Activated CD4-positive, alpha-beta T cell treated with anti-CD3 and anti-CD28 coated beads, Interleukin-2, Interleukin-6, amounts not matched to agents 100 ng/mL and 50 ng/mL, durations not matched to agents 16 hours and 8 hours (primary cell): ENCODE measurements at regions not wholly inside any gene's neighbourhood (a gene's known extent, or its start where the extent isn't known, plus 50 kb on each side); places are given as distances from the start of the nearest gene placed in this dataset.
"Not testable (repeated sequence)": the region's sequence is repeated elsewhere in the genome, so short reads cannot be mapped to it uniquely, and the experiment has no call there.

ENCODE experiments used
- DNase-seq: peaks from one replicate; pipeline ENCODE4 v3.0.0-alpha.2; 2020

DNA sequence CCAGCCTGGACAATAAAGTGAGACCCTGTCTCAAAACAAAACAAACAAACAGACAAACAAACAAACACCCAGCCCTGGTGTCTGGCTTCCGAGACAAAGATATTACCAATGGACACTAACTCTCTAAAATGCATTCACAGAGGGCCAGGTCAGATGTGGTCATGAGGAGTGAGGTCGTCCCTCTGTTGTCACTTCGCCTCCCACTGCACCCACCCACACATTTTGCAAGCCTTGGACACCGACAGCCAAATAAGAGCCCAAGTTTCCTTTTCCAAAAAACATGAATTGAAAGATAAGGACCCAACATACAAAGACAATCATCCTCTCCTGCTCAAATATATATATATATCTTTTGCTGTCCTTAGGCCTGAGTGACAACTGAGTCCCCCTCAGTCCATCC lies 319.9 kb downstream of the TSN start:
- no peak for DNase-seq

DNA sequence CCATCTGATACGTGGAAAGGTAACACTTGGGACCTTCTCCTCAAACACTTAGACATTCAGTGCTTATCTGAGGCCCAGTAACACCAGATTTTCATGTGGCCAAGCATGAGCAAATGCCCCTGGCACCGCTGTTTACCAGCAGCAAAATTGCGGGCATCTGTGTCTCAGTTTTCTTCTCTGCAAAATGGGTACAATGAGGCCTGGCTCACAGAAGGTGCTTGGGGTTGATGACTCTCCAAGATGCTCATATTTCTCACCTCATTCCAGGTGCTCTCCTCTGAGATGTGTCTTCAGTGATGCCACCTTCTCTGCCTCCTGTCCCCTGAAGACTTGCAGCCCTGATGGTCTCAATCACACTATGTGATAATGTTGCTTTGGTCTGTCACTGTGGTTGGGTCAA lies 321.7 kb downstream of the TSN start:
- DNase-seq, result no peak

DNA sequence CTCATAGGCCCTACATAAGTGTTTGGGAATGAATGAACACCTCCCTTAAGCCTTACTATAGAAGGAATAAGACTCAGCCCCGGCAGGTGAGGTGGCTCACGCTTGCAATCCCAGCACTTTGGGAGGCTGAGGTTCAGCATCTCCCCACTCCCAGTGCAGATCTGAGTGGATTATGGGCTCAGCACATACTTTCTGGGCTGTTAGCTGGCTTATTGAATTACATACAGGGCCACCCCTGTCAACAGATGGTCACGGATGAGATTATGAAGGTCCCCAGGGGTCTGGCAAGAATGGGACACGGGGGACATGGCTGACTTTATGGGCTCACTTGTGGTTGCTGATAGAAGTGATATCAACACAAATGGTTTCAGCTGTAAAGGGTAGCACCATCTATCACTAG lies 322.3 kb downstream of the TSN start:
- DNase-seq, result no peak

DNA sequence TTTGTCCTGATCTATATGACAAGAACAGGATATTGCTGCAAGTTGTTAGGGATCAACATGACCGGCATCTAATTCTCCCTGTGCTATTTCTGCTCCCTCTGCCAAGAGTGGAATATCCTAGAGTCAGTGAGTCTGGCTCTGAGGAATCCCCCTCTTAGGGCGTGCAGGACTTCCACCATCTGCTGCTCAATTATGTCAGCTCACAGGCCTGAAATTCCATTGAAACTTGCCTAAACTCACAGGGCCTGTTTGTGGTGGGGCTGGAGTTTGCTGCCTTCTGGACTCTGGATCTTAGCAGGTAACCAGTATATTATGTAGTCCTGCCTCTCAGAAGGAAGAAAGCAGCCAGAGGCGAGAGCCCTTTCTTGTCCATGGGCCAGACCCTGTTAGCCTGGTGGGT lies 323.0 kb downstream of the TSN start:
- DNase-seq, result no peak

DNA sequence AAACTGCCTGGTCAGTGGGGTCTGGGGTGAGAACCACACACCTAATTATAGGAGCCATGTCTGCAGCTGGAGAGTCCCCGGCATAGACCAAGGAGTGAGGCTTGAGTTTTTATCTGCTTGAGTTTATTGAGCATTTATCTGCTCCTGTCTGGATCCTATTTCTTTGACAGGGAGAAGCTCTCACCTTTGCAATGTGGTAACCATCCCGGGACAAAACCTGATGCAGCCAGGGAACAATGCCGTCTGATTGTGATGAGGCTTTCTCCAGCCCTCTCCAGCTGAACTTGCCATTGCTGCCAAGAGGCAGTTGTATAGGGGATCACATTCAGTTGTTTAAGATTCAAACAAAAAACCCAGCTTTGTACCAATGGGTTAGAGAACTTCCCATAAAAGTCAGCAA lies 324.4 kb downstream of the TSN start:
- DNase-seq, result no peak

DNA sequence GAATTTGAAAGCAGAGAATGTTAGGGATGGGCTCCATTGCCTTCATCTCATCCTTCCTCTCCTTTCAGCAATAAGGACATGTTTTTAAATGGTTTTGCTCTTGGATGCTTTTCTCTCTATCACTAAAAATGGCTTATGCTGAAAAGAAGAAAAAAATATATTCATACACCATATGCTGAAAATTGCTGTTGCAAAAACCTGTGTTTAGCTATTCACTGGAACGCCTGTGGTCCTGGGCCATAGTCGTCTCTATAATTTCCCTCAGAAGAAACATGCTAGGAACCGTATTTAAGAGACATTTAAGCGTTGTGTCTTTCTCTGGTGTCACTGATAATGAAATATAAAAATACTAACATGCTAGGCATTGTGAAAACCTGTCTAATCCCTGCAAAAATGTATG lies 324.9 kb downstream of the TSN start:
- DNase-seq, result no peak

DNA sequence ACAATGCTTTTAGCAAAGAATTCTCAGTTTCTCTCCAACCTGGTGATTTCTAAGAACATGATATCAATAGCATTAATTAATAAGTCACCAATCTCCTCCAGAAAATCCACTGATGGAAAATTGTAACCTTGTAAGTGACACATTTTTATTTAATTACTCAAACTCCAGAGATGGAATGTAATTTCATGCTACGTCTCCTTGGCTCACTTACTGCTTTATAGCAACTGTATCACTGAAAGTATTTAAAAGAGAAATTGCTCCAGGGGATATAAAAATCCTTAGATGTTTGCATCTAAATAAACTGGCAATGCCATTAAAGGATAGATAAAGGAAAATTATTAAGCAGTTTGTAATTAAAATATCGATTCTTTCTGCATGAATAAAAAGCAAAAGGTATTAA lies 325.4 kb downstream of the TSN start:
- no peak for DNase-seq

DNA sequence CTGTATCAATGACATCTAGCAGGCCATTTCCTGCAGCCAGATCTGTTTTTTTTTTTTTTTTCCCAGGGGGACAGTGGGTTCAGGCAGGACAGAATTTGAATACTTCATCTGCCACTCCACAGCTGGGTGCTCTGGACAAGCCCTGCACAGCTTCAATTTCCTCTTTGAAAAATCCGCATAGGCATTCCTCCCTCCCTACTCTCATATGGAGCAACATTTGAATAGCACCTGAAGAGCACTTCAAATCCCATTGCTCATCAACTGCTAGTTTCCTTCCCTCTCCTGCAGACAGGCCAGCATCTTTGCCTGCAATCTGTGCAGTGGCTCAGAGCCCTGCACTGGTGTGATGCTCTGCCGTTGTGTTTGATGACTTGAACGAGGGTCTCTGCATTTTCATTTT lies 326.3 kb downstream of the TSN start:
- no peak for DNase-seq

DNA sequence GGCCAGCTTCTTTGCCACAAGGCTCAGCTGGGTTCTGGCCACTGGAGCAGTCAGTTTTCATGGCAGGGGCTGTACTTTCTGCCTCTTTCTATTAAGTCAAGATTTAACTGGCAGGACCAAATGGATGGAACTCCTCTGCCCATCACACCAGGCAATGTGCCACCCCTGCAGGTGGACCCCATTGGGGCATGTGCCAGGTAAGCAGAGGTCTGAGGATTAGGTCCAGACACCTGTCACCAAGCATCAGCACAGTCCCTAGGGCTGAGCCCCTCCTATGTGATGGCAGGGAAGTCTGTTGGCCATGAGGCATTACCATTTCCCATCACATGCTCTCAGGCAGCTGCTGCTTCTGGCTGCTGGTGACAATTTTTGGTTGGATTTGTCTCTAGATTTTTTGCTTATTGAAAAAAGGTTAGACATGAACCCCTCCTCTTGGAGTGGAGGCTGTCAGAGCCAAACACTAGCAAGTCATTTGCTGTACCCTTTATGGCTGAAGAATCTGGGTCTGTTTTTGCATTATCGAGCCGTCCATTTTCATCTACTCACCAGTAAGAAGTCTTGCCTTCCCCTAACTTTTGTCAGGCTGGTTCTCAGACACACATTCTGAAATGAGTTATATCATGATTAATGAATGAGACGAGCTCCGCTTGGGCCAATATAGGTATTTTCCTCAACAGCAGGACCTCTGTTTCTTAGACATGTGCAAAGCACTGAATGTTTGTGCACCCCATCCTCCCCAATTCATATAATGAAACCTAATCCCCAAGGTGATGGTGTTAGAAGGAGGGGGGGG lies 328.0 kb downstream of the TSN start:
- no peak for DNase-seq

DNA sequence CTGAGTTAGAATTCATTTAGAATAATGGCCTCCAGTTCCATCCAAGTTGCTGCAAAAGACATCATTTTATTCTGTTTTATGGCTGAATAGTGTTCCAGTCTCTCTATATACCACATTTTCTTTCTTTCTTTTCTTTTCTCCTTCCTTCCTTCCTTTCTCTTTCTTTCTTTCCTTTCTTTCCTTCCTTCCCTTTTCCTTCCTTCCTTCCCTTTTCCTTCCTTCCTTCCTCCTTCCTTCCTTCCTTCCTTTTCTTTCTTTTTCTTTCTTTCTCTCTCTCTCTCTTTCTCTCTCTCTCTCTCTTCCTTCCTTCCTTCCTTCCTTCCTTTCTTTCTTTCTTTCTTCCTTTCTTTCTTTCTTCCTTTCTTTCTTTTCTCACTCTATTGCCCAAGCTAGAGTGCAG lies 330.2 kb downstream of the TSN start:
- not testable (repeated sequence) for DNase-seq

DNA sequence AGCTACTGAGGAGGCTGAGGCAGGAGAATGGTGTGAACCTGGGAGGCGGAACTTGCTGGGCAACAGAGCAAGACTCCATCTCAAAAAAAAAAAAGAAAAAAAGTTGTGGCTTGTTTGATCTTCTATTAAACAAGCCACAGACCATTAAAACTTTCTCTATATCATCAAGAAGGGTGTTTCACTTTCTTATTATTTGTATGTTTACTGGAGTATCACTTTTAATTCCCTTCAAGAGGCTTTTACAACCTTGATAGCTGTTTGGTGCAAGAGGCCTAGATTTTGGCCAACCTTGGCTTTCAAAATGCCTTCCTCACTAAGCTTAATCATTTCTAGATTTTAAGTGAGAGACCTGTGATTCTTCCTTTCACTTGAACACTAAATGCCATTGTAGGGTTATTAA lies 339.1 kb downstream of the TSN start:
- DNase-seq, result no peak

DNA sequence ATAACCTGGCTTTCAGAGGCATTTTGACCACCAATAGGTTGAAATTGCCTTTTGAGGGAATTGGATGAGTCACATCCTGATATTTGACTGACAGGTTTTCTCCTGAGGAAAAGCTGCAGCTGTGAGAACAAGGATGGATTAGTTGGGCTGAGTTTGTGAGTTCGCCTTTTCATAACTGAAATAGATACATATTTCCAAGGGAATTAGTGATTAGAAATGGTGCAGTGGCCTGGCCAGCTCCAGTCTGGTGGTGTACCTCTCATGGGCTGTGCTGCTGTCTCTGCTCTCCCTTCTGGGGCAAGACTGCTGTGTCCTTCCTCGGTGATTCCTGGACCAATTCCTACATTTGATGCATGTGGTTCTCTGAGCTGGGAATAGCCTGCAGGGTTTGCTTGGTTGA lies 341.3 kb downstream of the TSN start:
- DNase-seq, result no peak

DNA sequence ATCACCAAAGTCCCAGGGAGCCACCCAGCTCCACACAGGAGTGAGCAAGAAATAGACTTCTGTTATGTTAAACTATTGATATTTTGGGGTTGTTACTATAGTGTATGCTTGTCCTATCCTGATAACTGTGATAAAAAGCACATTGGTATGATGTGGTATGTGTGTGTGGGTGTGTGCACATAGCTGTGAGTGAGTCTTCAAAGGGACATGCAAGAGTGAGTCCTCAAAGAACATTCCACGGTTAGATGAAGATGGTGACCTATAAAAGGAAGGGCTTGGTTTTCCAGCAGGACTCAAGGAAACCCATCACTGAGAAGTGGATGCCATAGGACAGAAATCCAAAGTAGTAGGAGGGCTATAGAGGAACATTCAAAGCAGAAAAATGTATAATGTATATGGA lies 342.9 kb downstream of the TSN start:
- no peak for DNase-seq

DNA sequence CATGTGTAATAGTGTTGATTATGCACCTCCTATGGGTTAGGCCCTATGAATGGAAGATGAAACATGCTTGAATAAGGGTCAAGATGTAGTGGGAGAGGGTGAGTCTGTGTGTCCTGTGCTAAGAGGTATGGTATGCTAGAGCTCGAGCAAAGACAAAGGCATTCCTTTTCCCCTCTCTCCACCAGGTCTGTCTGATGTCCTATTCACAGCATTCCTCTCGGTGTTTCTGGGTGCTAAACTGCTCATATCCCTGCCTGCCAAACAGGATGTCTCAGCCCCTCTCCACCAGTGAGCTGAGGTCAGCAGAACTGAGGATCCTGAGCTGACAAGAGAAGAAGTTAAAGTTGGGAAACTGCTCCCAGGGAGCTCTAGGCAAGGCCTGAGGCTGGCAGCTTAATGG lies 344.9 kb downstream of the TSN start:
- DNase-seq, result no peak

DNA sequence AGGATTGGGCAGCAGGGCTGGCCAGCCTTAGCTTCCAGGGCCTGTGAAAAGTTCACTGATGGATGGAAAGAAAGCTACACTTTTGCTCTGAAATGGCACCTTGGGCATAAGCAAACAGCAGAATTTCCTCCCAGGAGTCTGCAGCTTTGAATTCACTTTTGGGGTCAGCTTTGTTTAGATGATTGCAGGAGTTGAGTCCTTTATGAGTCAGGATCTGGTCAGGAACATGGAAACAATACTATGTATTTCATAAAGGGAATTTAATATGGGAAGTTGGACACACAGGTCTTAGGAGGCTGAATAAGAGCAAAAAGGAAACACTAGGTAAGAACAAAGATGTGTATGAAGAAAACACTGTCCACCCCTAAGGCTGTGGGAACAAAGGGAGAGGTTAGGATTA lies 345.3 kb downstream of the TSN start:
- DNase-seq, result no peak

DNA sequence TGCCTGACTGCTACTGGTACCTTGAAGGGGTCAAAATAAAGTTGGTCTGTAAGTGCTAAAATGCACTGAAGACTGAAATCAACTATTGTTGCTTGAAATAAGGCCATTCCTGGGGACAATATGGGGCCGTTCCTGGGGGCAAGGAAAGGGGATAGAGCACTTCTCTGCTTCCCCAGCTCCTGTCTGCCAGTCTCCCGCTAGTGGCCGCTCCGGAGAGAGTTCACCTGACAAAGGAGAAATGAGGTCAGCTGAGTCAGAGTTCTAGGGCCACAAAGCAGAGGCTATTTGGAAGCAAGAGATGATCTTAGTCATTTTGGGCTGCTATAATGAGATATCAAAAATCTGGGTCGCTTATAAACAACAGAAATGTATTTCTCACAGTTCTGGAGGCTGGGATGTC lies 345.9 kb downstream of the TSN start:
- DNase-seq, result no peak

DNA sequence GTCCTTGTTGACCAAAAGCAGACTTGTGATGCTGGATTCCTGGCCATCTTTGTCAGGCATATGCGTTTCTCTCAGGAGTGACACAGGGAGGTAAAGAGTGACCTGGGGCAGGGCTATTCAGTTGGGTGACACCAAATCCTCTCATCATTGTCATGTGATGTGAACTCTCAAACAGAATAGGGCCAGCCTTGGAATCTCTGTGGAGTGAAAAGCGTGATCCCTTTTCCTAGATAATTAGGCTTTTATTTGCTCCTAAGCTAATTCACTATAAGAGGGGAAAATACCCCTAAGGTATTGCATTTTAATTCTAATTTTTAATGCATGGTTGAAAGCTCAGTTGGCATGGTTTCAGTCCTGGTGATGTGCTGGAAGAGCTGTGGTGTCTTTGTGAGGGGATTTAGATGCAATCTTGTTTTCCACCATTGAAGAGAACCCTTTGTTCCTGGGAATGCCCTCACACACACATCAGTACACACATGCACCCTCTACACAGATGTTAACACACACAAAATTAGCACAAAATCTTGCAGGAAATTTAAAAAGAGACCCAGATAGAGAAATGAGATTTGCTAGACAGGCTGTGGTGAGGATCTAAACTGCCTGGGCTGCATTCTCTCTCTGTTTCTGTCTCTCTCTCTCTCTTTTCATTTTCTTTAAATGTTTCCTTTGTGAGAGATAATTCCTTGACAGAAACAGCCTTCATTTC lies 349.9 kb downstream of the TSN start:
- no peak for DNase-seq

DNA sequence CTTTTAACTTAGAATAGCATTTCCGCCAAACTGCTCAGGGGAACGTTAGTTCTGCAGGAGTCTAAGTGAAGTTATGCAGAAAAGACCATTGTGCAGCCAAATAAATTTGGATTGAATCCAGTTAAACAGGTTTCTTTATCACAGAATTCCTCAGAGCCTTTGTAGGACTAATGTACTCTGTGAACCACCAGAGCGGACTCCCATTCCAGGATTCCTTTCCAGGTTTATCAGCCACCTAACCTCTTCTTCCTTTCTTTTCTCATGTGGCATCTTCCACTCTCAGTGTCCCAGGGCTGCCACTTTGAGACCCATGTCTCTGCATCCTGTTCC lies 350.4 kb downstream of the TSN start:
- DNase-seq, result no peak

DNA sequence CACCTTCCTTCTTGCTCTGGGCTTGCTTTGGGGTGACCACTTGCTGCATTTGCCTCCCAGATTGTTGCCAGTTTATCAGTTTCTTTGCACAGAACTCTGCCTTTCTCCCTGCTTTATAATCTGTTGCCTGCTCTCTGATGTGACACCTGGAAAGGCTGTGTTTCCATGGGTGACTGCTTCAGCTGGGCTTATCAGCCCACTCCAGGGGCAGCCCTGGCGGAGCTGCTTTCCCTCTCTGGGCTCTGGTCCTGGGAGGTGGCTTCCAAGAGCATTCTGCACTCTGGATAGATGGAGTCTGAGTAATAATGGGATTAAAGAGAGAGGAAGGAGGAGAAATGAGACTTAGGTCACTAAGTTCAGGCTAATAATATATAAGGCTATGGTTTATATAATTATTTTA lies 352.7 kb downstream of the TSN start:
- no peak for DNase-seq

DNA sequence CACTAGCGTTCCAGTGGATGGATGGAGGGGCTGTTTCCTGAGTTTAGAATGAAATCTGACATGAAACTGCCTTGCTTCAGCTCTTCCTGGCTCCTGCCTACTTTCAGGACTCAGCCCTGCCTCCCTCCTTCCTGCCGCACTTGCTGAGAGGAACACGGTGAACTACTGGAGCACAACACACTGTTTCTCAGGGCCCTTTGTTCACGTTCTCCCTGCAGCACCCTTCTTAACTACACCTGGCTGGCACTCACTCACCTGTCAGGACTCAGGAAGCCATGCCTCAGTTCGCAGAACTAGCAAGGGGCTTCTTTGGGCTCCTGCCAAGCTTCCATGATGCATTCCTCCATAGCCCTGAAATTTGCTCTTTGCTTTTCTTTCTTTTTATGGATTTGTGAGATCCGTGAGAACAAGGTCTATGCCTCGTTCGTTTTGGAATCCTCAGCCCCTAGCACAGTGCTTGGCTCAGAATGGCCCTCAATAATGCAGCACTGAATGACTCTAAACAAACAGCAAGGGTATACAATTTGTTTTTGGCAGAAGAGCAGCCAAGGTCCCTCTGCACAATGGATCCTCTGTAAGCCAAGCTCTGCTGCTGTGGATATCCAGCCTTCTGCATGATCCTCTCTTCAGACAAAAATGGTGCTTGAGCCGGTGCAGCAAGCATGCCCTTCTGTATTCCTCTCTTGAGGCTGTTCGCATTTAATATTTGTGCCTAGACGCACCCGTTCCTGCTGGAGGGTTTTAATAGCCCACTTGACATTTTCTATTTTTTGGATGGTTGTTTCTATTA lies 357.0 kb downstream of the TSN start:
- no peak for DNase-seq

DNA sequence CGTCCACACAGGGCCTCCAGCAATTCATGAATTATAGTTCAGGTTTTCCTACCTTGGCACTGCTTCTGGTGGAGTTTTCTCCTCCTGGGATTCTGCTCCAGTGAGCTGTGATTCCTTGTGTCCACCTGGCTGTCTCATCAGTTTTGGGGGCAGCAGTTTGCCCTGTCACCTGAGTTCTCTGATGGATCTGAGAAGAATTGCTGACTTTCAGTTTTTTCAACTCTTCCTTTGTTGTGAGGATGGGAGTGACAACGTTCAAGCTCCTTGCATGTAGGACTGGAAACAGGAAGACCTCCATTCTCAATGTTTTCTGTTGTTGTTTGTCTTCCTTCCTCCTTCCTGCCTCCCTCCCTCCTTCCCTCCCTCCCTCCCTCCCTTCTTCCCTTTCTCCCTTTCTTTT lies 359.0 kb downstream of the TSN start:
- no peak for DNase-seq

DNA sequence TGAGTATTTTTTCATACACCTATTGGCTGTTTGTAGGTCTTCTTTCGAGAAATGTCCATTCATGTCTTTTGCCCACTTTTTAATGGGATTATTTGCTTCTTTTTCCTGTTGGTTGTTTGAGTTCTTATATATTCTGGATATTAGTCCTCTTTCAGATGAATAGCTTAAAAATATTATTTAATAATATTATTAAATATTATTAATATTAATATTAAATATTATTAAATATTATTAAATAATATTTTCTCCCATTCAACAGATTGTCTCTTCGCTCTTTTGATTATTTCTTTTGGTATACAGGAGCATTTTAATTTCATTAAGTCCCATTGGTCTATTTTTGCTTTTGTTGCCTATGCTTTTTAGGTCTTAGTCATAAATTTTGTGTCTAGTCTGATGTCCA lies 361.9 kb downstream of the TSN start:
- DNase-seq, result no peak

DNA sequence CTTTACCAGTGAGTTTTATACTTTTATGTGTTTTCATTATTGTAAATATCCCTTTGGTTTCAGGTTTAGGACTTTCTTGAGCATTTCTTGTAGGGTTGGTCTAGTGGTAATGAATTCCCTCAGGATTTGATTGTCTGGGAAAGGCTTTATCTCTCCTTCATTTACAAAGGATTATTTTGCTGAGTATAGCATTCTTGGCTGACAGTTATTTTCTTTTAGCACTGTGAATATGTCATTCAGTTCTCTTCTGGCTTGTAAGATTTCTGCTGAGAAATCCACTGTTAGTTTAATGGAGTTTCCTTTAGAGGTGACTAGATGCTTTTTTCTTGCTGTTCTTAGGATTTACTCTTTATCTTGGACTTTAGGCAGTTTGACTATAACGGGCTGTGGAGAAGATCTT lies 373.9 kb downstream of the TSN start:
- DNase-seq, result no peak

DNA sequence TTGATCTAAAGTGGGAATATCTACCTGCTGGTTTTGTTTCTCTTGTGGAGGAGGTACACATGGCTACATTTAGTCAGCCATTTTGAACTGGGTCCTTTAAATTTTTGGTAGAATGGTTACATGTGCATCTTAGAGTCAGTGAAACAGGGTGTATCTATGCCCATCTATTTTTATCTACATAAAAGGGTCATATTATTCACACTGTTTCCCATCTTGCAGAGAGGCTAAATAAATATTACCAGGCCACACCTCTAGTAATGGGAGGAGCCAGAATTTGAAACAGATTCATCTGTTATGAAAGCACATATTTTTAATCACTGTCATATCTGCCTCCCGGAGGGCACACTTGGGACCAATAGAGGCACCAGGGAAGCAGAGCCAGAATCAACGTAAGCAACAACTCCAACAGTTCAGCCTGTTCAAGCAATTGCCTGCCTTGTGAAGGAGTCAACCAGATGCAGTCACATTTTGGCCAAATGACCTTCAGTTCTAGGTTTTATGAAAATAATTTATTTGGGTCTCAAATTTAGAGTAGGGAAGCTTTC lies 376.8 kb downstream of the TSN start:
- DNase-seq, result no peak
